Stomach (tissue), 8 donors: ENCODE measurements at regions not wholly inside any gene's neighbourhood (a gene's known extent, or its start where the extent isn't known, plus 50 kb on each side); places are given as distances from the start of the nearest gene placed in this dataset.

Experiments used
- DNase-seq, 2 donors: peaks; one replicate each; pipeline versions ENCODE4 v3.0.0 to v3.0.0-alpha.2; 2013 to 2019
- H3K27ac ChIP-seq, 5 donors: fragments of 200-600 bp in 4 of 5; sonication (generic) in 4 of 5; one replicate each; pipeline ENCODE4 v1.5.1; 2013 to 2019; ENCODE audit warnings: mild to moderate bottlenecking in 1 of 5, moderate library complexity in 1 of 5
- H3K27me3 ChIP-seq, 3 donors: fragments of 200-600 bp; sonication (generic); one replicate each; pipeline ENCODE4 v1.5.1; 2017 to 2019; ENCODE audit warnings: mixed run types in 1 of 3
- H3K36me3 ChIP-seq, 4 donors: fragments of 200-600 bp; sonication (generic); 1 replicate in 3 of 4; 2 replicates in 1 of 4; pipeline ENCODE4 v1.5.1; 2016 to 2019
- H3K4me1 ChIP-seq, 4 donors: fragments of 200-600 bp; sonication (generic); one replicate each; pipeline ENCODE4 v1.5.1; 2016 to 2019
- H3K4me3 ChIP-seq, 4 donors: fragments of 200-600 bp; sonication (generic) in 3 of 4; one replicate each; pipeline ENCODE4 v1.5.1; 2016 to 2019; ENCODE audit warnings: mild to moderate bottlenecking in 1 of 4
- H3K9me3 ChIP-seq, 4 donors: fragments of 200-600 bp; sonication (generic); one replicate each; pipeline ENCODE4 v1.5.1; 2016 to 2019
- CTCF ChIP-seq, 7 experiments: fragments of 450-650 bp in 4 of 7; fragments of 200-600 bp in 3 of 7; sonication (generic) in 3 of 7; IDR thresholded peaks; one replicate each; pipeline ENCODE4 v1.5.1; 2016 to 2019; ENCODE audit warnings: antibody characterized with exemption in 7 of 7, control low read depth in 2 of 7, mild to moderate bottlenecking in 1 of 7
- EP300 ChIP-seq: sonication (generic); formaldehyde crosslinking; IDR thresholded peaks from one replicate; pipeline ENCODE4 v1.6.1; 2017; ENCODE audit warnings: antibody characterized with exemption
- POLR2A ChIP-seq, 4 donors: fragments of 450-650 bp; IDR thresholded peaks; one replicate each; pipeline ENCODE4 v1.6.1; 2016; ENCODE audit warnings: antibody characterized with exemption in 4 of 4, control low read depth in 2 of 4, mild to moderate bottlenecking in 1 of 4, moderate library complexity in 1 of 4
- POLR2AphosphoS5 ChIP-seq, 3 donors: sonication (generic); formaldehyde crosslinking; IDR thresholded peaks; one replicate each; pipeline ENCODE4 v1.6.1; 2016; ENCODE audit warnings: antibody characterized with exemption in 3 of 3
- WGBS, 5 donors: extraction: QIAGEN DNeasy Blood & Tissue Kit in 3 of 5; methylation state at CpG; one replicate each; pipeline versions ENCODE4 v1.1.5 to v1.1.7; 2013 to 2018; 5-methylcytosine and 5-hydroxymethylcytosine counted together
- intact Hi-C: fragments of 100-400 bp; cut with DNase I; formaldehyde crosslinking; loops from one replicate; pipeline ENCODE4 v1.15.1; 2023; ENCODE audit warnings: low total_unique reads
- donor health status: healthy with polysubstance abuse.
- donor health status: Bipolar disorder and iron deficiency.
- donor health status: healthy.

GRCh38 chr2:58585233-58585632 is 344.1 kb upstream of the FANCL start:
- H3K4me1 ChIP-seq, result no peaks in the 10 kb centered on the region
- H3K27me3 ChIP-seq, result no peaks in the 10 kb centered on the region
- H3K4me3 ChIP-seq, result no peak overlapping the region
- 92 to 95% (median 95%) methylated on average over 5 of the region's 5 CpGs for WGBS, 5 donors
- no peak overlapping the region for H3K27ac ChIP-seq
- intact Hi-C loops, result no loop called here
- no peak for DNase-seq
- no peaks in the 10 kb centered on the region for H3K9me3 ChIP-seq
- no peaks in the 10 kb centered on the region for H3K36me3 ChIP-seq
- no peak for TF ChIP-seq POLR2A (IDR thresholded peaks at IDR 0.05)
- no peak for TF ChIP-seq POLR2AphosphoS5 (IDR thresholded peaks at IDR 0.05)
- TF ChIP-seq EP300, result no peak
- TF ChIP-seq CTCF (IDR thresholded peaks at IDR 0.05), result no peak

- no peak for TF ChIP-seq CTCF (IDR thresholded peaks at IDR 0.05)
- DNase-seq, result no peak
- Histone ChIP-seq H3K4me1 (no peaks in the 10 kb centered on the region), H3K27me3 (no peaks in the 10 kb centered on the region), H3K27ac (no peak overlapping the region), H3K36me3 (no peaks in the 10 kb centered on the region), H3K9me3 (no peaks in the 10 kb centered on the region), H3K4me3 (no peak overlapping the region)
- intact Hi-C loops, result no loop called here
- 77 to 87% (median 84%) methylated on average over 4 of the region's 4 CpGs for WGBS, 5 donors
Observed at GRCh38 chr2:58584606-58585118, 343.5 kb upstream of the FANCL start.

- DNase-seq, result no peak
- no peaks in the 10 kb centered on the region for H3K4me1 ChIP-seq
- no peak overlapping the region for H3K4me3 ChIP-seq
- no peak for TF ChIP-seq EP300
- no peak for TF ChIP-seq POLR2A (IDR thresholded peaks at IDR 0.05)
- WGBS, 5 donors, result 93 to 100% (median 94%) methylated on average over 2 of the region's 2 CpGs
- H3K27ac ChIP-seq, result no peak overlapping the region
- intact Hi-C loops, result no loop called here
- no peaks in the 10 kb centered on the region for H3K36me3 ChIP-seq
- H3K9me3 ChIP-seq, result no peaks in the 10 kb centered on the region
- no peaks in the 10 kb centered on the region for H3K27me3 ChIP-seq
Observed at GRCh38 chr2:58578276-58578675, 337.2 kb upstream of the FANCL start.

GRCh38 chr2:58574873-58575272 is 333.7 kb upstream of the FANCL start:
- Histone ChIP-seq H3K27ac (no peak overlapping the region), H3K36me3 (no peaks in the 10 kb centered on the region), H3K4me1 (peaks cover 0 to 7% (median 0%) of the 10 kb centered on the region in 4 donors), H3K27me3 (no peaks in the 10 kb centered on the region), H3K4me3 (no peak overlapping the region), H3K9me3 (no peaks in the 10 kb centered on the region)
- DNase-seq, result no peak
- intact Hi-C loops, result no loop called here
- TF ChIP-seq EP300 (no peak), CTCF (IDR thresholded peaks at IDR 0.05) (no peak), POLR2A (IDR thresholded peaks at IDR 0.05) (no peak), POLR2AphosphoS5 (IDR thresholded peaks at IDR 0.05) (no peak)
- 67 to 79% (median 73%) methylated on average over 4 of the region's 4 CpGs for WGBS, 5 donors

- H3K27ac ChIP-seq, result no peak overlapping the region
- 35 to 69% (median 57%) methylated on average over 3 of the region's 3 CpGs for WGBS, 5 donors
- DNase-seq, result no peak
- no peak overlapping the region for H3K4me3 ChIP-seq
- H3K4me1 ChIP-seq, result peaks cover 0 to 7% (median 0%) of the 10 kb centered on the region in 4 donors
- TF ChIP-seq CTCF (IDR thresholded peaks at IDR 0.05), result no peak
- H3K36me3 ChIP-seq, result no peaks in the 10 kb centered on the region
- intact Hi-C loops, result no loop called here
- H3K27me3 ChIP-seq, result no peaks in the 10 kb centered on the region
- no peaks in the 10 kb centered on the region for H3K9me3 ChIP-seq
Observed at GRCh38 chr2:58572731-58573130, 331.6 kb upstream of the FANCL start.
